IPS DF 6.9 (cell line): ENCODE measurements at regions not wholly inside any gene's neighbourhood (a gene's known extent, or its start where the extent isn't known, plus 50 kb on each side); places are given as distances from the start of the nearest gene placed in this dataset.

Experiments used
- DNase-seq: peaks from one replicate; pipeline ENCODE4 v3.0.0-alpha.2; 2013; ENCODE audit warnings: low read depth, low spot score
- H3K27ac ChIP-seq: one replicate; pipeline ENCODE4 v1.5.1; 2013; ENCODE audit warnings: low read length, control low read depth
- H3K27me3 ChIP-seq: 2 replicates; pipeline ENCODE4 v1.6.1; 2013; ENCODE audit warnings: mild to moderate bottlenecking, low read length; ENCODE audit not compliant: control insufficient read depth, insufficient read depth
- H3K36me3 ChIP-seq: 2 replicates; pipeline ENCODE4 v1.6.1; 2013; ENCODE audit warnings: low read length; ENCODE audit not compliant: control insufficient read depth, insufficient read depth
- H3K4me1 ChIP-seq: 2 replicates; pipeline ENCODE4 v1.6.1; 2013; ENCODE audit warnings: low read length; ENCODE audit not compliant: control insufficient read depth, insufficient read depth
- H3K4me3 ChIP-seq: 2 replicates; pipeline ENCODE4 v1.5.1; 2013; ENCODE audit warnings: mild to moderate bottlenecking, low read length
- H3K9me3 ChIP-seq: 2 replicates; pipeline ENCODE4 v1.6.1; 2013; ENCODE audit warnings: low read length, inconsistent platforms; ENCODE audit not compliant: control insufficient read depth, insufficient read depth
- WGBS: extraction: QIAGEN DNeasy Blood & Tissue Kit; methylation state at CpG from one replicate; pipeline ENCODE4 v1.1.7; 2013; ENCODE audit warnings: mixed read lengths, missing lambda C conversion rate; ENCODE audit not compliant: insufficient read length, insufficient coverage; 5-methylcytosine and 5-hydroxymethylcytosine counted together

GRCh38 chr22:47287516-47287915, 525.1 kb downstream of the TBC1D22A start:
- no CpG with 5 or more reads among the region's 5 CpGs for WGBS
- no peak for DNase-seq

GRCh38 chr22:47286590-47286989, 524.1 kb downstream of the TBC1D22A start:
- WGBS, result no CpG with 5 or more reads among the region's 7 CpGs
- H3K36me3 ChIP-seq, result no peaks in the 10 kb centered on the region
- no peaks in the 10 kb centered on the region for H3K27me3 ChIP-seq
- no peak for DNase-seq
- H3K4me1 ChIP-seq, result no peaks in the 10 kb centered on the region
- peaks cover 23% of the 10 kb centered on the region for H3K9me3 ChIP-seq
- H3K27ac ChIP-seq, result no peak overlapping the region
- no peak overlapping the region for H3K4me3 ChIP-seq

More at GRCh38 chr22:47287516-47287915, 525.1 kb downstream of the TBC1D22A start:
- H3K36me3 ChIP-seq, result no peaks in the 10 kb centered on the region
- H3K4me3 ChIP-seq, result no peak overlapping the region
- H3K4me1 ChIP-seq, result no peaks in the 10 kb centered on the region
- no peak overlapping the region for H3K27ac ChIP-seq
- peaks cover 19% of the 10 kb centered on the region for H3K9me3 ChIP-seq
- no peaks in the 10 kb centered on the region for H3K27me3 ChIP-seq

- no peaks in the 10 kb centered on the region for H3K36me3 ChIP-seq
- no peak overlapping the region for H3K27ac ChIP-seq
- H3K4me1 ChIP-seq, result no peaks in the 10 kb centered on the region
- no peaks in the 10 kb centered on the region for H3K27me3 ChIP-seq
- no peak for DNase-seq
- no CpG with 5 or more reads among the region's 10 CpGs for WGBS
- H3K4me3 ChIP-seq, result no peak overlapping the region
- H3K9me3 ChIP-seq, result peaks cover 24% of the 10 kb centered on the region
Observed at GRCh38 chr22:47285981-47286380, 523.5 kb downstream of the TBC1D22A start.

- Histone ChIP-seq H3K9me3 (peaks cover 26% of the 10 kb centered on the region), H3K4me3 (no peak overlapping the region), H3K27me3 (no peaks in the 10 kb centered on the region), H3K36me3 (no peaks in the 10 kb centered on the region), H3K27ac (no peak overlapping the region), H3K4me1 (no peaks in the 10 kb centered on the region)
- DNase-seq, result no peak
- WGBS, result no CpG with 5 or more reads among the region's 8 CpGs
Observed at GRCh38 chr22:47284822-47285221, 522.4 kb downstream of the TBC1D22A start.

- Histone ChIP-seq H3K27me3 (no peaks in the 10 kb centered on the region), H3K4me3 (no peak overlapping the region), H3K4me1 (no peaks in the 10 kb centered on the region), H3K27ac (no peak overlapping the region), H3K9me3 (peaks cover 24% of the 10 kb centered on the region), H3K36me3 (no peaks in the 10 kb centered on the region)
- DNase-seq, result no peak
- WGBS, result no CpG with 5 or more reads among the region's 8 CpGs
Observed at GRCh38 chr22:47284360-47284759, 521.9 kb downstream of the TBC1D22A start.

GRCh38 chr22:47283616-47284270, 521.3 kb downstream of the TBC1D22A start:
- H3K4me3 ChIP-seq, result no peak overlapping the region
- WGBS, result no CpG with 5 or more reads among the region's 17 CpGs
- H3K9me3 ChIP-seq, result peaks cover 26% of the 10 kb centered on the region
- H3K27me3 ChIP-seq, result no peaks in the 10 kb centered on the region
- no peak for DNase-seq
- H3K36me3 ChIP-seq, result no peaks in the 10 kb centered on the region
- no peak overlapping the region for H3K27ac ChIP-seq
- H3K4me1 ChIP-seq, result no peaks in the 10 kb centered on the region

GRCh38 chr22:47282851-47283250, 520.4 kb downstream of the TBC1D22A start:
- no peak overlapping the region for H3K27ac ChIP-seq
- no peak for DNase-seq
- H3K4me3 ChIP-seq, result no peak overlapping the region
- H3K4me1 ChIP-seq, result no peaks in the 10 kb centered on the region
- peaks cover 30% of the 10 kb centered on the region for H3K9me3 ChIP-seq
- no peaks in the 10 kb centered on the region for H3K27me3 ChIP-seq
- H3K36me3 ChIP-seq, result no peaks in the 10 kb centered on the region
- no CpG with 5 or more reads among the region's 8 CpGs for WGBS

GRCh38 chr22:47282366-47282765, 519.9 kb downstream of the TBC1D22A start:
- peaks cover 30% of the 10 kb centered on the region for H3K9me3 ChIP-seq
- no peaks in the 10 kb centered on the region for H3K36me3 ChIP-seq
- H3K4me1 ChIP-seq, result no peaks in the 10 kb centered on the region
- no peak overlapping the region for H3K27ac ChIP-seq
- H3K4me3 ChIP-seq, result no peak overlapping the region
- no peaks in the 10 kb centered on the region for H3K27me3 ChIP-seq
- no CpG with 5 or more reads among the region's 10 CpGs for WGBS
- no peak for DNase-seq

- no peaks in the 10 kb centered on the region for H3K4me1 ChIP-seq
- H3K9me3 ChIP-seq, result peaks cover 32% of the 10 kb centered on the region
- no peaks in the 10 kb centered on the region for H3K36me3 ChIP-seq
- H3K27ac ChIP-seq, result no peak overlapping the region
- no peak overlapping the region for H3K4me3 ChIP-seq
- H3K27me3 ChIP-seq, result no peaks in the 10 kb centered on the region
- no peak for DNase-seq
- WGBS, result no CpG with 5 or more reads among the region's 20 CpGs
Observed at GRCh38 chr22:47281126-47282106, 519.0 kb downstream of the TBC1D22A start.

- H3K9me3 ChIP-seq, result peaks cover 35% of the 10 kb centered on the region
- WGBS, result no CpG with 5 or more reads among the region's 6 CpGs
- H3K4me1 ChIP-seq, result no peaks in the 10 kb centered on the region
Observed at GRCh38 chr22:47280301-47280700, 517.9 kb downstream of the TBC1D22A start.

More at GRCh38 chr22:47280301-47280700, 517.9 kb downstream of the TBC1D22A start:
- no peak for DNase-seq
- H3K4me3 ChIP-seq, result no peak overlapping the region
- H3K36me3 ChIP-seq, result no peaks in the 10 kb centered on the region
- H3K27ac ChIP-seq, result no peak overlapping the region
- no peaks in the 10 kb centered on the region for H3K27me3 ChIP-seq
